ENCODE measurements at regions not wholly inside any gene's neighbourhood (a gene's known extent, or its start where the extent isn't known, plus 50 kb on each side); places are given as distances from the start of the nearest gene placed in this dataset.

- no peaks in the 10 kb centered on the region for H3K27me3 ChIP-seq (ENCODE audit: control insufficient read depth, insufficient read depth, low read length)
- H3K36me3 ChIP-seq (ENCODE audit: control insufficient read depth in 2 of 3, insufficient read depth in 3 of 3, low read length in 3 of 3): no peaks in the 10 kb centered on the region
- H3K27ac ChIP-seq (ENCODE audit: low read depth in 2 of 2, low read length in 2 of 2): no peak overlapping the region
- no peak overlapping the region for H3K4me3 ChIP-seq (ENCODE audit: low read length in 3 of 3)
- no peaks in the 10 kb centered on the region for H3K9me3 ChIP-seq (ENCODE audit: control insufficient read depth in 2 of 3, insufficient read depth in 1 of 3, low read length in 3 of 3)
- peak in 2 of 5 donors; percentile 56 to 59 for DNase-seq
- H3K4me1 ChIP-seq (ENCODE audit: control insufficient read depth in 2 of 3, insufficient read depth in 2 of 3, low read depth in 1 of 3, low read length in 3 of 3): peaks cover 0 to 3% (median 0%) of the 10 kb centered on the region in 3 donors
- no peak overlapping the region for H3K9ac ChIP-seq (ENCODE audit: low read length in 3 of 3)
- no peak for FAIRE-seq
- TF ChIP-seq, protein P1, sequence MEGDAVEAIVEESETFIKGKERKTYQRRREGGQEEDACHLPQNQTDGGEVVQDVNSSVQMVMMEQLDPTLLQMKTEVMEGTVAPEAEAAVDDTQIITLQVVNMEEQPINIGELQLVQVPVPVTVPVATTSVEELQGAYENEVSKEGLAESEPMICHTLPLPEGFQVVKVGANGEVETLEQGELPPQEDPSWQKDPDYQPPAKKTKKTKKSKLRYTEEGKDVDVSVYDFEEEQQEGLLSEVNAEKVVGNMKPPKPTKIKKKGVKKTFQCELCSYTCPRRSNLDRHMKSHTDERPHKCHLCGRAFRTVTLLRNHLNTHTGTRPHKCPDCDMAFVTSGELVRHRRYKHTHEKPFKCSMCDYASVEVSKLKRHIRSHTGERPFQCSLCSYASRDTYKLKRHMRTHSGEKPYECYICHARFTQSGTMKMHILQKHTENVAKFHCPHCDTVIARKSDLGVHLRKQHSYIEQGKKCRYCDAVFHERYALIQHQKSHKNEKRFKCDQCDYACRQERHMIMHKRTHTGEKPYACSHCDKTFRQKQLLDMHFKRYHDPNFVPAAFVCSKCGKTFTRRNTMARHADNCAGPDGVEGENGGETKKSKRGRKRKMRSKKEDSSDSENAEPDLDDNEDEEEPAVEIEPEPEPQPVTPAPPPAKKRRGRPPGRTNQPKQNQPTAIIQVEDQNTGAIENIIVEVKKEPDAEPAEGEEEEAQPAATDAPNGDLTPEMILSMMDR (IDR thresholded peaks at IDR 0.05; ENCODE audit: borderline replicate concordance, extremely low read depth, insufficient read depth): no peak
- intact Hi-C loops (cut with DNase I): no loop called here
These were observed 639.6 kb downstream of the IRS1 start for GRCh38 chr2:226159875-226160479.

GRCh38 chr2:226158940-226159339 is 640.7 kb downstream of the IRS1 start:
- no peak for DNase-seq
- FAIRE-seq: no peak
- Histone ChIP-seq H3K36me3 (ENCODE audit: control insufficient read depth in 2 of 3, insufficient read depth in 3 of 3, low read length in 3 of 3) (no peaks in the 10 kb centered on the region), H3K4me1 (ENCODE audit: control insufficient read depth in 2 of 3, insufficient read depth in 2 of 3, low read depth in 1 of 3, low read length in 3 of 3) (peaks cover 0 to 3% (median 0%) of the 10 kb centered on the region in 3 donors), H3K9ac (ENCODE audit: low read length in 3 of 3) (no peak overlapping the region), H3K9me3 (ENCODE audit: control insufficient read depth in 2 of 3, insufficient read depth in 1 of 3, low read length in 3 of 3) (no peaks in the 10 kb centered on the region), H3K27ac (ENCODE audit: low read depth in 2 of 2, low read length in 2 of 2) (no peak overlapping the region), H3K4me3 (ENCODE audit: low read length in 3 of 3) (no peak overlapping the region), H3K27me3 (ENCODE audit: control insufficient read depth, insufficient read depth, low read length) (no peaks in the 10 kb centered on the region)
- intact Hi-C loops (cut with DNase I): no loop called here
- TF ChIP-seq, protein P1 (IDR thresholded peaks at IDR 0.05; ENCODE audit: borderline replicate concordance, extremely low read depth, insufficient read depth): no peak

- Histone ChIP-seq H3K36me3 (ENCODE audit: control insufficient read depth in 2 of 3, insufficient read depth in 3 of 3, low read length in 3 of 3) (no peaks in the 10 kb centered on the region), H3K27me3 (ENCODE audit: control insufficient read depth, insufficient read depth, low read length) (no peaks in the 10 kb centered on the region), H3K9ac (ENCODE audit: low read length in 3 of 3) (no peak overlapping the region), H3K9me3 (ENCODE audit: control insufficient read depth in 2 of 3, insufficient read depth in 1 of 3, low read length in 3 of 3) (no peaks in the 10 kb centered on the region), H3K4me3 (ENCODE audit: low read length in 3 of 3) (no peak overlapping the region), H3K27ac (ENCODE audit: low read depth in 2 of 2, low read length in 2 of 2) (no peak overlapping the region), H3K4me1 (ENCODE audit: control insufficient read depth in 2 of 3, insufficient read depth in 2 of 3, low read depth in 1 of 3, low read length in 3 of 3) (peaks cover 0 to 3% (median 0%) of the 10 kb centered on the region in 3 donors)
- TF ChIP-seq, protein P1 (IDR thresholded peaks at IDR 0.05; ENCODE audit: borderline replicate concordance, extremely low read depth, insufficient read depth): no peak
- FAIRE-seq (no peak), DNase-seq (no peak)
- intact Hi-C loops (cut with DNase I): no loop called here
These were observed 641.4 kb downstream of the IRS1 start for GRCh38 chr2:226158229-226158628.
